ENCODE measurements at regions not wholly inside any gene's neighbourhood (a gene's known extent, or its start where the extent isn't known, plus 50 kb on each side); places are given as distances from the start of the nearest gene placed in this dataset.

DNA sequence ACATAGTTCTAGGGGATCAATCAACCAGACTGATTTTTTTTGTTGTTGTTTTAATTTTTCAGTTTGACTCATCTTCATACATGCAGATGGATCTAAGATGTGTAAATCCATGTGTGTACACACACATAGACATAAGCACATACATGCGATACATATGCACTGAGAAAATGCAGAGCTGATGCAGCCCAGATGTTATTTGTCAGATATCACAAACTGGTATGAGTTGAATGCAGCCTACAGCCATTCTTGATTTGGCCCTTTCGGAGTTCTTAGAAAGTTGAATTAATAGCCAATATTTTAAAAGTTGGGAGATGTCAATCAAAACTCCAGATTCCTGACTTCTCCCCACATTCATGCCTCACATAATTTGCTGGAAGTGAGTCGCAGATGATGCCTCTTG, 180.4 kb downstream of the SPATA18 start:
- no peaks in the 10 kb centered on the region for H3K4me1 ChIP-seq (ENCODE audit: insufficient read depth, insufficient read length)
- TF ChIP-seq ZNF274 (IDR thresholded peaks at IDR 0.05; ENCODE audit: low read depth, low read length) = no peak
- no peak for TF ChIP-seq SUZ12 (IDR thresholded peaks at IDR 0.05; ENCODE audit: extremely low read depth, insufficient read depth, insufficient read length)
- no peak for TF ChIP-seq YY1 (IDR thresholded peaks at IDR 0.05; ENCODE audit: insufficient read depth, insufficient read length)
- no peak overlapping the region for H3K9ac ChIP-seq (ENCODE audit: insufficient read length, low read depth)
- no peak for DNase-seq (ENCODE audit: low read depth, low spot score)
- no peaks in the 10 kb centered on the region for H3K36me3 ChIP-seq (ENCODE audit: insufficient read depth, insufficient read length, low read length)
- H3K27me3 ChIP-seq (ENCODE audit: insufficient read depth, insufficient read length) = no peaks in the 10 kb centered on the region
- H3K4me3 ChIP-seq (ENCODE audit: insufficient read length, low read depth) = no peak overlapping the region
- no peaks in the 10 kb centered on the region for H3K9me3 ChIP-seq (ENCODE audit: insufficient read depth, low read length)

- Histone ChIP-seq H3K9ac (ENCODE audit: insufficient read length, low read depth) (no peak overlapping the region), H3K4me3 (ENCODE audit: insufficient read length, low read depth) (no peak overlapping the region), H3K4me1 (ENCODE audit: insufficient read depth, insufficient read length) (no peaks in the 10 kb centered on the region), H3K36me3 (ENCODE audit: insufficient read depth, insufficient read length, low read length) (no peaks in the 10 kb centered on the region), H3K9me3 (ENCODE audit: insufficient read depth, low read length) (no peaks in the 10 kb centered on the region), H3K27me3 (ENCODE audit: insufficient read depth, insufficient read length) (no peaks in the 10 kb centered on the region)
- peak; percentile 8 for DNase-seq (ENCODE audit: low read depth, low spot score)
- TF ChIP-seq SUZ12 (IDR thresholded peaks at IDR 0.05; ENCODE audit: extremely low read depth, insufficient read depth, insufficient read length) (no peak), YY1 (IDR thresholded peaks at IDR 0.05; ENCODE audit: insufficient read depth, insufficient read length) (no peak)
These were observed 183.7 kb downstream of the SPATA18 start for GRCh38 chr4:52234561-52235440.

DNA sequence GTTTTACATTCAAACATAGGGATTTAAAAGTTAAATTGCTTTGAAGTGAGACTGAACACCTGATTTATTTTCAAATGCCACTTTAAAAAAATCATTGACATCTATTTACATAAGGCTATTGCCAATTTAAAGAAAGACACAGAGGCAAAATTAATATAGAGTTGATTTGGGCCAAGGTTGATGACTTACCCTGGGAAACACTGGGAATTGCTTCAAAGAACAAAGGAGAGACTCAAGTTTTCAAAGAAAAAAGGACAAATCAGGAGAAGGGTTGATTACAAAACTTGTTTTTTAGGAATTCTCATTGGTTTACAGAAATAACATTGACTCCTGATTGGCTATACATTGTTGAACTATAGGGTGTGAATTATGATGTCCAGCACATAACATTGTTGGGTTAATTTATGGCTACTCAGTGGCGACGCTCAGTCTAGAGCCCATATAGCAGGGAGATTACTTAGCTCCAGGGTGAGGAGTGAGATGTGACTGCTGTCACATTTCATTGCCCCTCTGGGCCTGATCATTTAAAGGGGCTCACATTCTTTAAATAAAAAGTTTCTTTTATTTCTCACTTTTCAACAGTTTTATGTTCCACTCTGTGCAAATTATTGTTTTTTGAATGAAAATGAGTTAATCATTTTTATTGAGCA, 184.6 kb downstream of the SPATA18 start:
- DNase-seq (ENCODE audit: low read depth, low spot score) = no peak
- H3K9ac ChIP-seq (ENCODE audit: insufficient read length, low read depth) = no peak overlapping the region
- no peaks in the 10 kb centered on the region for H3K9me3 ChIP-seq (ENCODE audit: insufficient read depth, low read length)
- no peak overlapping the region for H3K4me3 ChIP-seq (ENCODE audit: insufficient read length, low read depth)
- TF ChIP-seq ZNF274 (IDR thresholded peaks at IDR 0.05; ENCODE audit: low read depth, low read length) (no peak), SUZ12 (IDR thresholded peaks at IDR 0.05; ENCODE audit: extremely low read depth, insufficient read depth, insufficient read length) (no peak), YY1 (IDR thresholded peaks at IDR 0.05; ENCODE audit: insufficient read depth, insufficient read length) (no peak)
- no peaks in the 10 kb centered on the region for H3K36me3 ChIP-seq (ENCODE audit: insufficient read depth, insufficient read length, low read length)
- no peaks in the 10 kb centered on the region for H3K27me3 ChIP-seq (ENCODE audit: insufficient read depth, insufficient read length)
- H3K4me1 ChIP-seq (ENCODE audit: insufficient read depth, insufficient read length) = no peaks in the 10 kb centered on the region

DNA sequence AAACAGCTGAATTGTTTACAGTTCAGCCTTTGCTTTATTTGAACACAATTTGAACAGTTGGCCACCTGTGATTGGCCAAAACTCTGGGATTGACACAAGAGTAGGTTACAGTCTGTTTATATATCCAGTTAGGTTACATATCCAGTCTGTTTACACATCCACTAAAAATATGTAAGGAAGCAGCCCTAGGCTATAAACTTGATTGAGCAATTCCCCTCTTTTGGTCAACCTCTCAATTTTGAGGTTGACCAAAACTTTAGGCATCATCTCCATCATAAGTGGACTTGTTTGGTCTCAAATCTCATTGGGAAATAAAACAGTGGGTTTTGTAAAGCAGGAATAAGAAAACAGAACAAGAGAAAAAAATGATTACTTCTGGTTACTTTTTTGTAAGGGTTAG, 190.8 kb downstream of the SPATA18 start:
- Histone ChIP-seq H3K27me3 (ENCODE audit: insufficient read depth, insufficient read length) (no peaks in the 10 kb centered on the region), H3K9ac (ENCODE audit: insufficient read length, low read depth) (no peak overlapping the region), H3K4me1 (ENCODE audit: insufficient read depth, insufficient read length) (no peaks in the 10 kb centered on the region), H3K9me3 (ENCODE audit: insufficient read depth, low read length) (no peaks in the 10 kb centered on the region), H3K36me3 (ENCODE audit: insufficient read depth, insufficient read length, low read length) (no peaks in the 10 kb centered on the region), H3K4me3 (ENCODE audit: insufficient read length, low read depth) (no peak overlapping the region)
- TF ChIP-seq SUZ12 (IDR thresholded peaks at IDR 0.05; ENCODE audit: extremely low read depth, insufficient read depth, insufficient read length) (no peak), ZNF274 (IDR thresholded peaks at IDR 0.05; ENCODE audit: low read depth, low read length) (no peak), YY1 (IDR thresholded peaks at IDR 0.05; ENCODE audit: insufficient read depth, insufficient read length) (no peak)
- no peak for DNase-seq (ENCODE audit: low read depth, low spot score)

DNA sequence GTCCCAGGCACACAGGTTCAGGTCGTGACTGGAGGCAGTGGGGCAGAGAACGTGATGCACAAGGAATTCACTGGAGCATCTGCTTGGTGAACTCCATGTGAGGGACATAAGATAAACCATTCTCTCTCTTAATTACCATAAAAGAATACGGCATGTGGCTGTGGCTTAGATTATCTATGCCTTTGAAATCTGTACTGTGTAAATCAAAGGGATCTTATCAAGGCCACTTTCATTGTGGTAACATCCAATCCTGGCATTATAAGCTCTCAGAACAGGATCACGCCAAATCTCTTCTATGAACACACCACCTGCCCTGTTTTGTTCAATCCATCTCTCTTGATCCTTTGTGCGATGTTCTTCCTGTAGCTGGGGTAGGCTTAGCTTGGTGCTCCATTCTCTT, 192.3 kb downstream of the SPATA18 start:
- no peaks in the 10 kb centered on the region for H3K4me1 ChIP-seq (ENCODE audit: insufficient read depth, insufficient read length)
- H3K9me3 ChIP-seq (ENCODE audit: insufficient read depth, low read length) = no peaks in the 10 kb centered on the region
- TF ChIP-seq SUZ12 (IDR thresholded peaks at IDR 0.05; ENCODE audit: extremely low read depth, insufficient read depth, insufficient read length) (no peak), YY1 (IDR thresholded peaks at IDR 0.05; ENCODE audit: insufficient read depth, insufficient read length) (no peak), ZNF274 (IDR thresholded peaks at IDR 0.05; ENCODE audit: low read depth, low read length) (no peak)
- no peak for DNase-seq (ENCODE audit: low read depth, low spot score)
- H3K9ac ChIP-seq (ENCODE audit: insufficient read length, low read depth) = no peak overlapping the region
- H3K36me3 ChIP-seq (ENCODE audit: insufficient read depth, insufficient read length, low read length) = no peaks in the 10 kb centered on the region
- H3K27me3 ChIP-seq (ENCODE audit: insufficient read depth, insufficient read length) = no peaks in the 10 kb centered on the region
- no peak overlapping the region for H3K4me3 ChIP-seq (ENCODE audit: insufficient read length, low read depth)

- TF ChIP-seq YY1 (IDR thresholded peaks at IDR 0.05; ENCODE audit: insufficient read depth, insufficient read length) = no peak
- TF ChIP-seq ZNF274 (IDR thresholded peaks at IDR 0.05; ENCODE audit: low read depth, low read length) = no peak
- no peak for TF ChIP-seq SUZ12 (IDR thresholded peaks at IDR 0.05; ENCODE audit: extremely low read depth, insufficient read depth, insufficient read length)
- Histone ChIP-seq H3K9me3 (ENCODE audit: insufficient read depth, low read length) (no peaks in the 10 kb centered on the region), H3K27me3 (ENCODE audit: insufficient read depth, insufficient read length) (no peaks in the 10 kb centered on the region), H3K9ac (ENCODE audit: insufficient read length, low read depth) (no peak overlapping the region), H3K36me3 (ENCODE audit: insufficient read depth, insufficient read length, low read length) (no peaks in the 10 kb centered on the region), H3K4me1 (ENCODE audit: insufficient read depth, insufficient read length) (no peaks in the 10 kb centered on the region), H3K4me3 (ENCODE audit: insufficient read length, low read depth) (no peak overlapping the region)
- DNase-seq (ENCODE audit: low read depth, low spot score) = no peak
These were observed 193.1 kb downstream of the SPATA18 start for GRCh38 chr4:52244103-52244775.

- no peaks in the 10 kb centered on the region for H3K36me3 ChIP-seq (ENCODE audit: insufficient read depth, insufficient read length, low read length)
These were observed 193.7 kb downstream of the SPATA18 start for GRCh38 chr4:52244848-52245247.

More at GRCh38 chr4:52244848-52245247, 193.7 kb downstream of the SPATA18 start:
- Histone ChIP-seq H3K4me3 (ENCODE audit: insufficient read length, low read depth) (no peak overlapping the region), H3K27me3 (ENCODE audit: insufficient read depth, insufficient read length) (no peaks in the 10 kb centered on the region), H3K9me3 (ENCODE audit: insufficient read depth, low read length) (no peaks in the 10 kb centered on the region), H3K4me1 (ENCODE audit: insufficient read depth, insufficient read length) (no peaks in the 10 kb centered on the region), H3K9ac (ENCODE audit: insufficient read length, low read depth) (no peak overlapping the region)
- DNase-seq (ENCODE audit: low read depth, low spot score) = no peak
- TF ChIP-seq SUZ12 (IDR thresholded peaks at IDR 0.05; ENCODE audit: extremely low read depth, insufficient read depth, insufficient read length) (no peak), YY1 (IDR thresholded peaks at IDR 0.05; ENCODE audit: insufficient read depth, insufficient read length) (no peak), ZNF274 (IDR thresholded peaks at IDR 0.05; ENCODE audit: low read depth, low read length) (no peak)
